ENCODE measurements at regions not wholly inside any gene's neighbourhood (a gene's known extent, or its start where the extent isn't known, plus 50 kb on each side); places are given as distances from the start of the nearest gene placed in this dataset.

GRCh38 chr4:135744928-135745327 is 1543.3 kb upstream of the PABPC4L start:
- no peak for ATAC-seq
- DNase-seq: no peak
- Histone ChIP-seq H3K4me3 (no peak overlapping the region), H3K36me3 (no peaks in the 10 kb centered on the region), H3K9me3 (no peaks in the 10 kb centered on the region), H3K4me1 (no peaks in the 10 kb centered on the region), H3K27ac (no peak overlapping the region), H3K27me3 (no peaks in the 10 kb centered on the region)
- TF ChIP-seq POLR2A (IDR thresholded peaks at IDR 0.05) (no peak), CTCF (IDR thresholded peaks at IDR 0.05 in 4 of 5, conservative IDR thresholded peaks at IDR 0.05 in 1 of 5) (no peak)
- in situ Hi-C loops (cut with MboI; ENCODE audit: low sequenced_read_pairs in 4 of 4): no loop called here
- intact Hi-C loops (cut with DNase I; ENCODE audit: low total_unique reads): no loop called here

GRCh38 chr4:135741583-135741982 is 1540.0 kb upstream of the PABPC4L start:
- TF ChIP-seq POLR2A (IDR thresholded peaks at IDR 0.05) (no peak), CTCF (IDR thresholded peaks at IDR 0.05 in 4 of 5, conservative IDR thresholded peaks at IDR 0.05 in 1 of 5) (no peak)
- Histone ChIP-seq H3K27ac (no peak overlapping the region), H3K4me1 (no peaks in the 10 kb centered on the region), H3K27me3 (no peaks in the 10 kb centered on the region), H3K9me3 (no peaks in the 10 kb centered on the region), H3K36me3 (no peaks in the 10 kb centered on the region), H3K4me3 (no peak overlapping the region)
- intact Hi-C loops (cut with DNase I; ENCODE audit: low total_unique reads): no loop called here
- no peak for ATAC-seq
- in situ Hi-C loops (cut with MboI; ENCODE audit: low sequenced_read_pairs in 4 of 4): no loop called here
- DNase-seq: no peak

- DNase-seq: no peak
- no peak for TF ChIP-seq POLR2A (IDR thresholded peaks at IDR 0.05)
- TF ChIP-seq CTCF (IDR thresholded peaks at IDR 0.05 in 4 of 5, conservative IDR thresholded peaks at IDR 0.05 in 1 of 5): no peak
- H3K27ac ChIP-seq: no peak overlapping the region
- intact Hi-C loops (cut with DNase I; ENCODE audit: low total_unique reads) (no loop called here), in situ Hi-C loops (cut with MboI; ENCODE audit: low sequenced_read_pairs in 4 of 4) (no loop called here)
- no peak for ATAC-seq
- no peaks in the 10 kb centered on the region for H3K9me3 ChIP-seq
- no peaks in the 10 kb centered on the region for H3K4me1 ChIP-seq
- H3K4me3 ChIP-seq: no peak overlapping the region
- no peaks in the 10 kb centered on the region for H3K27me3 ChIP-seq
- H3K36me3 ChIP-seq: no peaks in the 10 kb centered on the region
Observed at GRCh38 chr4:135739354-135739753, 1537.8 kb upstream of the PABPC4L start.

- TF ChIP-seq POLR2A (IDR thresholded peaks at IDR 0.05) (no peak), CTCF (IDR thresholded peaks at IDR 0.05 in 4 of 5, conservative IDR thresholded peaks at IDR 0.05 in 1 of 5) (no peak)
- no peaks in the 10 kb centered on the region for H3K27me3 ChIP-seq
- no peaks in the 10 kb centered on the region for H3K36me3 ChIP-seq
- no peaks in the 10 kb centered on the region for H3K9me3 ChIP-seq
- H3K4me1 ChIP-seq: no peaks in the 10 kb centered on the region
- DNase-seq (no peak), ATAC-seq (no peak)
- no peak overlapping the region for H3K27ac ChIP-seq
- no peak overlapping the region for H3K4me3 ChIP-seq
- in situ Hi-C loops (cut with MboI; ENCODE audit: low sequenced_read_pairs in 4 of 4) (no loop called here), intact Hi-C loops (cut with DNase I; ENCODE audit: low total_unique reads) (no loop called here)
Observed at GRCh38 chr4:135735512-135735911, 1533.9 kb upstream of the PABPC4L start.

- Histone ChIP-seq H3K36me3 (no peaks in the 10 kb centered on the region), H3K9me3 (no peaks in the 10 kb centered on the region), H3K4me1 (no peaks in the 10 kb centered on the region), H3K27ac (no peak overlapping the region), H3K4me3 (no peak overlapping the region), H3K27me3 (no peaks in the 10 kb centered on the region)
- TF ChIP-seq POLR2A (IDR thresholded peaks at IDR 0.05) (no peak), CTCF (IDR thresholded peaks at IDR 0.05 in 4 of 5, conservative IDR thresholded peaks at IDR 0.05 in 1 of 5) (no peak)
- in situ Hi-C loops (cut with MboI; ENCODE audit: low sequenced_read_pairs in 4 of 4): no loop called here
- DNase-seq (no peak), ATAC-seq (no peak)
- intact Hi-C loops (cut with DNase I; ENCODE audit: low total_unique reads): no loop called here
Observed at GRCh38 chr4:135732448-135732847, 1530.9 kb upstream of the PABPC4L start.
